ENCODE measurements at regions not wholly inside any gene's neighbourhood (a gene's known extent, or its start where the extent isn't known, plus 50 kb on each side); places are given as distances from the start of the nearest gene placed in this dataset.
A peak's percentile ranks its signal among the peaks of the same experiment; 100 is the strongest.
"Not testable (repeated sequence)": the region's sequence is repeated elsewhere in the genome, so short reads cannot be mapped to it uniquely, and the experiment has no call there.

GRCh38 chr6:15907914-15908518 lies 220.9 kb upstream of the MYLIP start:
- Mint-ChIP-seq H3K9me3 (no peaks in the 10 kb centered on the region), H3K36me3 (no peaks in the 10 kb centered on the region), H3K27me3 (no peaks in the 10 kb centered on the region), H3K4me3 (no peak overlapping the region), H3K4me1 (peaks cover 7% of the 10 kb centered on the region), H3K27ac (no peak overlapping the region)
- CTCF ChIA-PET, result no interaction called here
- no peak for DNase-seq

- H3K4me3 Mint-ChIP-seq, H3K4me1 Mint-ChIP-seq, H3K9me3 Mint-ChIP-seq, CTCF ChIA-PET, H3K36me3 Mint-ChIP-seq, DNase-seq, H3K27me3 Mint-ChIP-seq: not testable (repeated sequence)
- peak overlapping the region; percentile 19 for H3K27ac Mint-ChIP-seq
These were observed 221.5 kb upstream of the MYLIP start for GRCh38 chr6:15907220-15907913.

GRCh38 chr6:15906420-15907016 lies 222.4 kb upstream of the MYLIP start:
- Mint-ChIP-seq H3K4me1 (peaks cover 11% of the 10 kb centered on the region), H3K27me3 (no peaks in the 10 kb centered on the region), H3K4me3 (no peak overlapping the region), H3K9me3 (no peaks in the 10 kb centered on the region), H3K36me3 (no peaks in the 10 kb centered on the region), H3K27ac (no peak overlapping the region)
- CTCF ChIA-PET, result interaction anchor here (1.1 kb wide), 1 partner anchor 16 kb away, joined by 3 read pairs; no protein-coding TSS in a partner anchor
- DNase-seq, result no peak

GRCh38 chr6:15905488-15906419 lies 223.1 kb upstream of the MYLIP start:
- Mint-ChIP-seq H3K36me3 (no peaks in the 10 kb centered on the region), H3K27me3 (no peaks in the 10 kb centered on the region), H3K9me3 (no peaks in the 10 kb centered on the region), H3K27ac (no peak overlapping the region), H3K4me3 (no peak overlapping the region), H3K4me1 (peaks cover 19% of the 10 kb centered on the region)
- DNase-seq, result no peak
- CTCF ChIA-PET, result interaction anchor here (1.1 kb wide), 1 partner anchor 16 kb away, joined by 3 read pairs; no protein-coding TSS in a partner anchor

- no peak overlapping the region for H3K4me3 Mint-ChIP-seq
These were observed 224.1 kb upstream of the MYLIP start for GRCh38 chr6:15904651-15905376.

GRCh38 chr6:15901141-15902115 lies 227.5 kb upstream of the MYLIP start:
- DNase-seq, result peak; percentile 30
- Mint-ChIP-seq H3K27ac (peak overlapping the region; percentile 88), H3K4me3 (no peak overlapping the region), H3K4me1 (peaks cover 20% of the 10 kb centered on the region), H3K9me3 (no peaks in the 10 kb centered on the region), H3K36me3 (no peaks in the 10 kb centered on the region), H3K27me3 (peaks cover 3% of the 10 kb centered on the region)
- CTCF ChIA-PET, result interaction anchor here (1.1 to 2.3 kb wide), 9 partner anchors 9 to 282 kb away, joined by 3 to 11 read pairs (median 6); partner anchors contain the start of gene MYLIP

More at GRCh38 chr6:15904651-15905376, 224.1 kb upstream of the MYLIP start:
- Mint-ChIP-seq H3K27me3 (no peaks in the 10 kb centered on the region), H3K4me1 (peaks cover 20% of the 10 kb centered on the region), H3K9me3 (no peaks in the 10 kb centered on the region), H3K36me3 (no peaks in the 10 kb centered on the region), H3K27ac (no peak overlapping the region)
- DNase-seq, result no peak
- CTCF ChIA-PET, result no interaction called here

- no peaks in the 10 kb centered on the region for H3K9me3 Mint-ChIP-seq
- H3K27ac Mint-ChIP-seq, result no peak overlapping the region
- H3K36me3 Mint-ChIP-seq, result no peaks in the 10 kb centered on the region
- H3K4me1 Mint-ChIP-seq, result peaks cover 13% of the 10 kb centered on the region
- DNase-seq, result no peak
- CTCF ChIA-PET, result no interaction called here
- no peak overlapping the region for H3K4me3 Mint-ChIP-seq
- peaks cover 7% of the 10 kb centered on the region for H3K27me3 Mint-ChIP-seq
These were observed 230.2 kb upstream of the MYLIP start for GRCh38 chr6:15898693-15899092.

GRCh38 chr6:15897063-15897876 lies 231.6 kb upstream of the MYLIP start:
- peaks cover 13% of the 10 kb centered on the region for H3K4me1 Mint-ChIP-seq
- no peak overlapping the region for H3K4me3 Mint-ChIP-seq
- DNase-seq, result no peak
- no peaks in the 10 kb centered on the region for H3K36me3 Mint-ChIP-seq
- peaks cover 3% of the 10 kb centered on the region for H3K9me3 Mint-ChIP-seq
- peaks cover 7% of the 10 kb centered on the region for H3K27me3 Mint-ChIP-seq
- no peak overlapping the region for H3K27ac Mint-ChIP-seq
- CTCF ChIA-PET, result interaction anchor here (0.6 to 2.6 kb wide), 6 partner anchors 12 to 285 kb away, joined by 3 to 11 read pairs (median 4); partner anchors contain the start of gene MYLIP

- DNase-seq, result no peak
- H3K27me3 Mint-ChIP-seq, result peaks cover 7% of the 10 kb centered on the region
- no peak overlapping the region for H3K4me3 Mint-ChIP-seq
- H3K36me3 Mint-ChIP-seq, result no peaks in the 10 kb centered on the region
- CTCF ChIA-PET, result interaction anchor here (1.2 to 2.6 kb wide), 4 partner anchors 12 to 310 kb away, joined by 3 to 11 read pairs (median 6); no protein-coding TSS in a partner anchor
- H3K9me3 Mint-ChIP-seq, result peaks cover 3% of the 10 kb centered on the region
- H3K27ac Mint-ChIP-seq, result no peak overlapping the region
- no peaks in the 10 kb centered on the region for H3K4me1 Mint-ChIP-seq
These were observed 232.3 kb upstream of the DTNBP1 start for GRCh38 chr6:15894973-15895725.

- CTCF ChIA-PET, result interaction anchor here (0.6 to 1.8 kb wide), 9 partner anchors 11 to 312 kb away, joined by 3 to 7 read pairs (median 3); partner anchors contain the start of gene MYLIP
- H3K27ac Mint-ChIP-seq, result no peak overlapping the region
- no peaks in the 10 kb centered on the region for H3K36me3 Mint-ChIP-seq
- H3K9me3 Mint-ChIP-seq, result peaks cover 3% of the 10 kb centered on the region
- no peak overlapping the region for H3K4me3 Mint-ChIP-seq
- H3K27me3 Mint-ChIP-seq, result peaks cover 12% of the 10 kb centered on the region
- no peaks in the 10 kb centered on the region for H3K4me1 Mint-ChIP-seq
- no peak for DNase-seq
These were observed 230.9 kb upstream of the DTNBP1 start for GRCh38 chr6:15893556-15894253.

GRCh38 chr6:15892369-15892768 lies 229.5 kb upstream of the DTNBP1 start:
- no peak overlapping the region for H3K4me3 Mint-ChIP-seq
- H3K27ac Mint-ChIP-seq, result no peak overlapping the region
- H3K4me1 Mint-ChIP-seq, result no peaks in the 10 kb centered on the region
- H3K9me3 Mint-ChIP-seq, result peaks cover 3% of the 10 kb centered on the region
- H3K27me3 Mint-ChIP-seq, result peaks cover 12% of the 10 kb centered on the region
- H3K36me3 Mint-ChIP-seq, result no peaks in the 10 kb centered on the region
- no peak for DNase-seq
- CTCF ChIA-PET, result interaction anchor here (0.6 to 1.7 kb wide), 2 partner anchors 10 to 33 kb away, joined by 3 to 6 read pairs; no protein-coding TSS in a partner anchor
